HUES48 (cell line): ENCODE measurements at regions not wholly inside any gene's neighbourhood (a gene's known extent, or its start where the extent isn't known, plus 50 kb on each side); places are given as distances from the start of the nearest gene placed in this dataset.

ENCODE experiments used
- H3K27ac ChIP-seq: one replicate; pipeline ENCODE4 v1.7.0; 2013; ENCODE audit warnings: low read depth, low read length, inconsistent platforms
- H3K27me3 ChIP-seq: 2 replicates; pipeline ENCODE4 v1.6.1; 2013; ENCODE audit warnings: mild to moderate bottlenecking, low read length; ENCODE audit not compliant: control insufficient read depth, insufficient read depth
- H3K36me3 ChIP-seq: 2 replicates; pipeline ENCODE4 v1.6.1; 2013; ENCODE audit warnings: low read length; ENCODE audit not compliant: control insufficient read depth, insufficient read depth
- H3K4me1 ChIP-seq: 2 replicates; pipeline ENCODE4 v1.6.1; 2013; ENCODE audit warnings: mild to moderate bottlenecking, low read length; ENCODE audit not compliant: control insufficient read depth, insufficient read depth
- H3K4me3 ChIP-seq: 2 replicates; pipeline ENCODE4 v1.5.1; 2013; ENCODE audit warnings: mild to moderate bottlenecking, low read depth, low read length
- H3K9ac ChIP-seq: 2 replicates; pipeline ENCODE4 v1.6.1; 2013; ENCODE audit warnings: mild to moderate bottlenecking, low read depth, low read length, moderate library complexity
- H3K9me3 ChIP-seq: 2 replicates; pipeline ENCODE4 v1.6.1; 2013; ENCODE audit warnings: low read length; ENCODE audit not compliant: control insufficient read depth, insufficient read depth

- Histone ChIP-seq H3K4me3 (no peak overlapping the region), H3K9ac (no peak overlapping the region), H3K9me3 (no peaks in the 10 kb centered on the region), H3K4me1 (no peaks in the 10 kb centered on the region), H3K36me3 (no peaks in the 10 kb centered on the region), H3K27me3 (peaks cover 4% of the 10 kb centered on the region; the same call in 1 of the 2 replicates), H3K27ac (no peak overlapping the region)
Measured at GRCh38 chr13:21319869-21320641, 139.0 kb downstream of the ZDHHC20 start.

DNA sequence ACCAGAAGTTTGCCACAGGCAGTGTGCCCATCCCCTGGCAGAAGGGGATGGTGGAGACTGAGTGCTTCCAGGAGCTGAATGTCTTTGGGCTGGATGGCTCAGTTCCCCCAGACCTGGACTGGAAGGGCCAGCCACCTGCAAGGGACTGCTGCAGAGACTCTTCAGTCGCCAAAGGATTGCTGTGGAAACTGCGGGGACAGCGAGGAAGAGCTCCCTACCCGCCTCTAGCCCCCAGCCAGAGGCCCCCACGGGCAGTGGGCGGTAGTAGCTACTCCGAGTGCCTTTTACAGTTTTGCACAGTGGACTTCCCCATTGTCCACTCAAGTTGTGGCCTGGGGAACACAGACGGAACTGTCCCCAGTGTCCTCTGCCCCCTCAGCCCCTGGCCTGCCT is 138.5 kb downstream of the ZDHHC20 start:
- peaks cover 9% of the 10 kb centered on the region for H3K27me3 ChIP-seq
- H3K9me3 ChIP-seq, result no peaks in the 10 kb centered on the region
- H3K27ac ChIP-seq, result no peak overlapping the region
- H3K36me3 ChIP-seq, result no peaks in the 10 kb centered on the region
- peaks cover 4% of the 10 kb centered on the region for H3K4me1 ChIP-seq
- H3K4me3 ChIP-seq, result no peak overlapping the region
- no peak overlapping the region for H3K9ac ChIP-seq

- Histone ChIP-seq H3K4me3 (no peak overlapping the region), H3K9ac (no peak overlapping the region), H3K27ac (no peak overlapping the region), H3K27me3 (peaks cover 10% of the 10 kb centered on the region), H3K4me1 (peaks cover 7% of the 10 kb centered on the region), H3K9me3 (no peaks in the 10 kb centered on the region), H3K36me3 (no peaks in the 10 kb centered on the region)
Measured at GRCh38 chr13:21321269-21321668, 137.8 kb downstream of the ZDHHC20 start.

GRCh38 chr13:21322327-21322965 is 136.7 kb downstream of the ZDHHC20 start:
- Histone ChIP-seq H3K27ac (no peak overlapping the region), H3K27me3 (peaks cover 10% of the 10 kb centered on the region), H3K4me3 (no peak overlapping the region), H3K9ac (no peak overlapping the region), H3K9me3 (no peaks in the 10 kb centered on the region), H3K4me1 (peaks cover 12% of the 10 kb centered on the region), H3K36me3 (no peaks in the 10 kb centered on the region)
